ENCODE measurements at regions not wholly inside any gene's neighbourhood (a gene's known extent, or its start where the extent isn't known, plus 50 kb on each side); places are given as distances from the start of the nearest gene placed in this dataset.

- no peak for TF ChIP-seq CTCF (IDR thresholded peaks at IDR 0.05)
- no peak for TF ChIP-seq POLR2A (IDR thresholded peaks at IDR 0.05)
- no peak for TF ChIP-seq POLR2AphosphoS5 (IDR thresholded peaks at IDR 0.05)
These were observed 927.5 kb upstream of the VRK2 start for GRCh38 chr2:57119141-57119540.
